LHCN-M2 (cell line): ENCODE measurements at regions not wholly inside any gene's neighbourhood (a gene's known extent, or its start where the extent isn't known, plus 50 kb on each side); places are given as distances from the start of the nearest gene placed in this dataset.

Experiments
- DNase-seq: peaks from one replicate; pipeline ENCODE4 v3.0.0-alpha.2; 2012; ENCODE audit warnings: low read depth

DNA sequence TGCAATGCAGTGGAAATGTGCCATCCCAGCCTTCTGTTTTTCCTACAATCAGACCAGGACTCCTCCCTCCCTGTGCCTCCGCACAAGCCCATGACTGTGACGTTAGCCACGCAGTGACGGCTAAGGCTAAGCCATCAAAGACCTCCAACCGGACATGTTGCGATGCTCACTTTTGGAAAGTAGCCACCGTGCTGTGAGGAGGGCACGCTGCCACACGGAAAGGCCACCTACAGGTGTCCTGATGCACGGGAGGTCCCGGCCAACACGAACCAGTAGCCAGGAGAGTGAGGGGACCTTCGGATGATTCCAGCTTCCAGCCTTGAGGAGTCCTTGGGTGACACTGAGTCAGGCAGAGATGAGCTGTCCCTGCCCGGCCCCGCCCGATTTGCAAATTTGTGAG lies 53.9 kb downstream of the FOXL1 start:
- DNase-seq, result no peak

DNA sequence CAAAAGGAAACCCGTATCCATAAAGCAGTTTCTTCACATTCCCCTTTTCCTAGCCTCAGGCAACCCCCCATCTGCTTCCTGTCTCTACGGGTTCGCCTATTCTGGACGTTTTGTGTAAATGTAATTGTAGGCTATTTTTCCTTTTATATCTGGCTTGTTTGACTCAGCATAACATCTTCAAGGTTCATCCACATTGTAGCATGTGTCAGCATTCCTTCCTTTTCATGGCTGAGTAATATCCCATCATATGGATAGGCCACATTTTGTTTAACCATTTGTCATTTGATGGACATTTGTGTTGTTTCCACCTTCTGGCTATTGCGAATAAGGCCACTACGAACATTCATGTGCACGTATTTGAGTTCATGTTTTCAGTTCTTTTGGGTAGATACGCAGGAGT lies 54.6 kb downstream of the FOXL1 start:
- no peak for DNase-seq

DNA sequence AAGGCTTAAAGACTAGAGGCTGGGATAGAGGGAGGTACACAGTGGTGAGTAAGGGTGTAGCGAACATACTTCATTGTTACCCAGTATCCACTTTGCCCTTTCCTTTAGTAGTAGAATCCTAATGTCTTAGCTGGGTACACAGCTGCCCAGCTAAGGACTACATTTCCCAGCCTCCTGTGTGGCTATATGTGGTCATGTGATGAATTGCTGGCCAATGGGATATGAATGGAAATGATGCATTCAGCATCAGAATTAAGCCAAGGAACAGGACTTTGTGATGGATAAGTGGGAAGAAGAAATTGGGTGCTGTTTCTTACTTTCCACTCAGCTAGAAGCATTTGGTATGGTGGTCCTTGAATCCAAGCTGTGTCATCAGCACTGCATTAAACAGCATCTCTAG lies 55.9 kb downstream of the FOXL1 start:
- DNase-seq, result peak; percentile 42

DNA sequence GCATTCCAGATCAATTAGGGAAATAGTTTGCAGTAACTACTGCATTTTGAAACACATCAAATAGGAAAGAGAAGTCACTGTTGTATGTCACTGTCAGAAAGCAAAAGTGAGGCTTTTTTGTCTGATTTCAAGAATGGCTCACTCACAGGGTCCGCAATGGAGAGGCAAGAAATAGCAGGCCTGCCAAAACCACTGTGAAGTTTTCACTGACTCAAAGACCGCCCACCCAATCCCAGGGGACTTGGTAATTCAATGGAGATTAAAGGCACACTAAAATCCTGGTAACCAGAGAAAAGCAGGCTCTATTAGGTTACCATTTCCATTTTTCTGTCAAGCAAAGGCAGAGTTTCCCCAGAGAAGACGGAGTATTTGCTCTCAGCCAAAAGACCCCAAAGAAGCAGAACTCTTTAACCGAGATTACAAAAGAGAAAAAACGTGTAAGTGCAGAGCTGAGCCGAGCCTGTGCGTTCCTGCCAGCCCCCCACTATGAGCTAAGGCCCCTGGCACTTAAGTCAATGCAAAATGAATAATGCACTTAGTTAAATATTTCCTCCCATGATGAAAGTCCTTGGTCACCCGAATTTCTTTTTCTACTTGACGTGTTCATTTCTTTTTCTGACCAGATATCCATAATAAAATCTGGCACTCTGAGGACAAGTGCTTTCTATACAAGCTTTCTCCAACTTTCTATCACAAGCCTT lies 57.0 kb downstream of the FOXL1 start:
- DNase-seq, result peak; percentile 27

DNA sequence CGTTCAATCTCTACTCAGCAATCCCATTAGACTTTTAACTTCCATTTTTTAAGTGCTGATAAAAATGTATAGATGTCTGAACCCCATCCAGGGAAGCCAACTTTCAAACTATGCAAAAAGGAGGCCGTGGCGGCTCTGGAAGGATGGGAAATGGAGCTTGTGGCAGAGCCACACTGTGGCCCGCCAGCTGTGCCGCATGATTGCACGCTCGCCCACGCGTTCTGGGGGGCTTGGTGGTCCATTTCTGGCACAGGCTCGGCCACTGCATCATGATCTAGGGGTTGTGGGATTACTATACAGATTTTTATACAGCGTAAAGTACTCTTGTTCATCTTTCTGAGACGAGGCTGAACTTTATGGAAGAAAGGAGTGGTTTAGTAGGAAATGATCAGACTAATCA lies 57.6 kb downstream of the FOXL1 start:
- no peak for DNase-seq

DNA sequence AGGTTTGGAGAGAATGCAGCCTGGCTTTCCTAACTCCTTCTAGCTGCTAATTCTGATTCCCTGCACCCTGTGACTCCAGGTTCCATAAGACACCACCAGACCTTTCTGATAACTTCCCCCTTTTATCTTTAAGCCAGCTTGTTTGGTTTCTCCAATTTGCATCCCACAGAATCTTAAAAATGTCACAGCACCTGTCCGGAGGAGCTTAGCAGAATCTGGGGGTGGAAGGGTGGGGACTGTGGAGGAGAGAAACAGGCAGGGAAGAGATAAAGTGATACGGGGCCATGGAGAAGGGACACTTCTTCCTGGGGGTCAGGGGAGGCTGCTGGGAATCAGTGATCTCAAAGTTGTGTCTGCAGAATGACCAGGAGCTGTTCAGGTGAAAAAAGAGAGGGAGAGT lies 59.4 kb downstream of the FOXL1 start:
- no peak for DNase-seq

DNA sequence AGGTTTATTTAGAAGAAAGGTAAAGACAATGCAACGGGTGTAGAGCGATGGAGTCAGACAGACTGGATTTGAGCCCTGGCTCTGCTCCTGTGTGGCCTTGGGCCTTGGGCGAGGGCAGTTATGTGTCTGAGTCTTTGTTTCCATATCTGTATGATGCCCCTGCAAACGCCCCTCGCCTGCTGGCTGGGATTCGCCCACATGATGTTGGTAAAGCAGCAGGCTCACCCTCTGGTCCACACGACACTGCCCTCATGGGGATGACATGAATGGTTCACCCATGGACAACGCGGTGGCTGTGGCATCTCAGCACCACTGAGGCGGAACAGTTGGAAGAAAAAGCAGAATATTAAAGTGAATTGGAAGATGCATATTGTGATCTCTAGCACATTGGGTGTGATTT lies 60.3 kb downstream of the FOXL1 start:
- no peak for DNase-seq

DNA sequence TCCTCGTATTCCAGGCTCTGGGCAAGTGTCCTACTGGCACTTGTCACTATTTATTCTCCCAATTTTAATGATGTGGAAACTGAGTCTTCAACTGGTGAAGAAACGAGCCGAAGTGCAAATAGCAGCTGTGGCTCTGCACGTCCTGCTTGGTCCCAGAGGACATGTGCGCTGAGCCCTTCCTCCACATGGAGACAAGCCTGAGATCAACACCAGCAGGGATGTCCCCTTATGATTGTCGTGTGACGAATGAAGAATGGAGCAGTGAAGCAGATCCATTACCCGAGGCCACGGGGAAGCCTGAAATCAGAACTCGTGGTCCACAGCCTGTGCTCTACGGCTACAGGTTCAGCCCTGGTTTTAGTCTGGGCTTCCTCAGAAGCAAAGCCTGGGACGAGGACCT lies 61.0 kb downstream of the FOXL1 start:
- DNase-seq, result no peak

DNA sequence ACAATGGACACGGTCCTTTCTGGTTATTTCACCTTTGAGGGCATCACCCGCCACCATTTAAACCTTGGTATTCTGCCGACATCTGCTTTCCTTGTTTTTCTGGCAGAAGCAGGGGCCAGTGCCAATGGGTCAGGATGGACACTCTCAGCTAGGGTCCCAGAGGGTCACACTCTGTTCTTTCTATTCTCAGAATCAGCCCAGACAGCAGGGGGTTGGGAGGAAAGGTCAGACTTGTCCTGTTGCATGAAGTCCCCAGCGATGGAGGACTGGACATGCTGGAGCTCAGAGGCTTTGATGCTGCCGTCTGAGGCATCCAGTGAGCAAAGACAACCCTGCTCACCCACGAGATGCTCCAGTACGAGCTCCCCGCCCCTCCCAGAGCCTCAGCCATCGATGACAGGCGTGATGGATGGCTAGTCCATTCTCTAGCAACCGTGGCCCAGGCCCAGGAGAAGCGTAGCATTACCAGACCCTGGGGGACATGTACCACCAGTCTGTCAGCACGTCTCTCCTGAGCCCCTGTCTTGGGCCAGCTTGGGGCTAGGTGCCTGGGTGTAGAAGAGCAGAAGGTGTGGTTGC lies 62.0 kb downstream of the FOXL1 start:
- DNase-seq, result no peak

DNA sequence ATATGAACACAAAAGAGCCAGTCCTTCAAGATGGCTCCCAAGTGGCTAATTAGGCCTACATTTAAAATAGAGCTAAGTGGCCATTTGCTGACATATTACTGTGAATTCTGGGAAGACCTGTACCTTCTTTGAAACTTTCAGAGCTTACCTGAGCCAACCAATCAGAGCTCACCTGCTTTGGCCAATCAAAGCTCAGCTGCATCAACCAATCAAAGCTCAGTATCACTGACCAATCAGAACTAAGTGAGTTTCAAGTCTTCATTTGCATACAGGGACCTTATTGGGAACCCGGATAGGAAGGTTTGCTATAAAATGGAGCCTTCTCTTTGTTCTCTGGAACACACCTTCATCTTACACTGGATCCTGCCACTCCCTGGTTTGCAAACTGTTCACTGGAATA lies 63.7 kb downstream of the FOXL1 start:
- no peak for DNase-seq

DNA sequence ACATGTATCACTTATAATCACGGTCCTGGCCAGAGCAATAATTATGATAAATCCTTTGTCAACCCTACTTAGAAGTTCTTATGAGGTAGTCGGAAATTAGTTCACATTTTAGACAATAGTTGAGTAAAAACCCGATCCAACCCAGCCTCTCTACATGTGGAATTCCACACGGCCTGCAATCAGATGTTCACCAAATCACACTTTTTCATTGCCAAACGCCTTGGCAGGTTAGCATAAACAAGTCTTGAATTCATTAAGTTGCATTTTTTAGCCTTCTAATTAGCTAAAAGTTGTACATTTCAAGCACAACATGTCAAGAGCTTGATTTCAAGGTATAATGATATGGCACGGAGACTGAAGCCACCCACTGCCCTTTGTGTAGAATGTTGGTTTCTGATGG lies 65.3 kb downstream of the FOXL1 start:
- no peak for DNase-seq

DNA sequence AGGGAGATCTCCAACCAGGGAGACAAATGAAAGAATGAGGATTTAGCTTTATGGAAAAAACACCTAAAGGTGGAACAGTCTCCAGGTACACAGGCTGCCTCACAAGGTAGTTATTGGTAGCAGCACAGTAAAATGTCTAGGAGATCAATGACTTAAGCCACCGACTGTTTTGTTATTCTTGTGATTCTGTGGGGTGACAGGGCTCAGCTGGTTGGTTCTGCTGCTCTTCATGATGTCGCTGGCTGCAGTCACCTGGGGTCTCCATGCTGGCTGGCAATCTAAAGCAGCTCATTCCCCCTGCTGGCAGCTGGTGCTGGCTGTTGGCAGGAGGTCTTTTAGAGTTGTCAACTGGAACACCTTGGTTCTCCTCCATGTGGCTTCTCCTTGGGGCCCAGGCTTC lies 69.2 kb downstream of the FOXL1 start:
- DNase-seq, result no peak

DNA sequence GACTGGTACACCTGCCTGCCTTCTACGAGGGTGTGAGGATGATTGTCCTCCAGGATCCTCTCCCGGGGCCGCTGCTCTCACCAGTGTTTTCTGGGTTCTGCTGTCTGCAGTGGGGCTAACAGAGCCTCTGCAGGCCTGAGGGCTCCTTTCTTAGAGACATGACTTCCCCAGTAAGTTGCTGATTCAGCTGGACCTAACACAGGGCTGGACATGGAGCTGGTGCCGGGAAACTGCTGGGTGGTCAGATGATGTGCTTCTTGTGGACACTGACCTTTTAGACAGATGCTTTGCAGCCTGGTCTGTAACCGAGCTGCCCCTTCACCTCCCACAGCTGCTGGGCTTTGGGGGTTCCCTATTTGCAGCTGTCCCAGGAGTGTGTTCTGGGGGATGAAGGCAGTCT lies 71.5 kb downstream of the FOXL1 start:
- no peak for DNase-seq

DNA sequence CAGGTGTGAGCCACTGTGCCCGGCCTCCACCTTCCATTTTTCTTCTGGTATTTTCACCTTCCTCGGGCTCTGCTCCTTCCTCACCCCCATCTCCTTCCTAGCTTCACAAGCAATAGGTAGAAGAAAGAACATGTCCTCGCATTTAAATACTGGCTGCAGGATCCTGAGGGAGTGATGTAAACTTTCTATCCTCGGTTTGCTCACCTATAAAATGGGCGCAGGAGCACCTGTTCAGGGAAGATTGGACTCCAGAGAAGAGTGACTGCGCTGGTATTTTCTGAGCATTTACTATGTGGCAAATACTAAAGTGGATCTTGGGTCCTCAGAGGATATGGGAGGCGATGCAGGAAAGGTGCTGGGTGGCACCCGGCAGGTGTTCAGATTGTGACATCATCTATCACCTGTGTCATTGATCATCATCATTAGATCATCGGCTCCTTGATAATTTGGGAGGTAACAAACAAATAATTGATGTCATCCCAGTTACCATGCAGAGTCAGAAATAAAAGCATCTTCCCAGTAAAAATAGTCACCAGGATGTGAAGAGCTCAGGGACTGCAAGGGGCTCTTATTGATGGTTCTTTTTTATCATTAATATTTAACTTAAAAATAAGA lies 72.8 kb downstream of the FOXL1 start:
- no peak for DNase-seq

DNA sequence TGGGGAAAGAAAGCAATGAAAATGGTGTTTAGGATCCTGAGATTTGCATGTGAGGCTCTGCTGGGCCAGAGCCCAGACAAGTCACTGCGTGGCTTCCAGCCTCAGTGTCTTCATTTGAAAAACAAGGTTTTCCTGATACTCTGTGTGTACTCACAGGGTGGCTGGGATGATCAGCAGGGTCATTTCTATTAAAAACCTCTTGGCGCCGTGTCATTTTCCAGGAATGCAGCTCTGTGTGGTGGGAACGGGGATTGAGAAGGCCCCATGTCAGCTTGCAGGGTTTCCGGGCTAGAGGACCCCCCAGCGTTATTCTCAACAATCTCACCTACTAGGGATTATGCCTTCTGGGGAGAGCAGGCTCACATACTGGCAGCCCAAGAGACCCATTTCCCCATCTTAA lies 73.5 kb downstream of the FOXL1 start:
- no peak for DNase-seq

DNA sequence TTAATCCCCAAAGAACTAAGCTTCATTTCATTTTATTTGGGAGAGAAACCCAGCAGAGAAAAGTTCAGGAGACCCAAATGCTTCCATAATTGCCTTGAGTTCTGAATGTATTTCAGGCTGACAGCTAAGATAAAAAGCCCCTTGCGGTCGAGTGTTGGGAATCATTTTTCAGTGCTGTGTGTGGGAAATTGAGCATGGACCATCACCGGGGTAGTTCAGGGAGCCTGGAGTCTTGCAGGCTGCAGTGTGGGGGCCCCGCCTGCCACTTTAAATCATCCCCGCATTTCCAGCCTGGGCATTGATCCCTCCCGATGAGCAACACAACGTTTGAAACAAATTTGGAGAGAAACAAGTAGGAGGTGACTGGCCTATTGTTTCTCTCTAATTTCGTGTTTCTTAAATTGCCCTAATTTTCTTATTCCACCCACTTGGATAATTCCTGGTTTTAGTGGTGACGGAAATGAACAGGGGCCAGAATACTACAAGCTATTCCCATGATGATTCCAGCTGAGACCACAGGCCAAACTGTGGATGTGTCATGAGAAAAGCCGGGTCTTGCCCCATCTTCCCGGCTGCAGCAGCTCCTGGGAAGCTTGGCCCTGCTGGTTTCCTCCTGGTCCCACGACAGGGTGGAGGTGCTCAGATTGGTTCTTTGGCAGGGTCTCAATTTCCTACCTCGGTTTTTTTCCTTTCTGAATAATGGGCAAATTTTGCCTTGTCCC lies 75.1 kb downstream of the FOXL1 start:
- DNase-seq, result peak; percentile 65

DNA sequence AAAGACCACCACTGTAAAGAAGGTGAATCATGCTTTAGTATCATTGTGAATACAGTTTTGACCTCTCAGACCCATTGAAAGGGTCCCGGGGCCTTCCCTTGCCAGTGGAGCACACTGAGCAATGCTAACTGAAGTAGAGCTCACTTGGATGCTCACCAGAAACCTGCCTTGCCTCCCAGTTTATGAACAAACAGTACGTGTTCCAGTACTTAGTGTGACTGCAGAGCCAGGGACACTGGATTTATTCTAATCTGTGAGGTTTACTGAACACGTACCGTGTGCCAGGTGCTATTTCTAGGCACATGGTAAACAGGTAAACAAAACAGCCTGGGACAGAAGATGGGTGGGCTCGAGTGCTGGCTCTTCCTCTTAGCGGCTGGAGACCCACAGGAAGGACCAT lies 79.6 kb downstream of the FOXL1 start:
- no peak for DNase-seq

DNA sequence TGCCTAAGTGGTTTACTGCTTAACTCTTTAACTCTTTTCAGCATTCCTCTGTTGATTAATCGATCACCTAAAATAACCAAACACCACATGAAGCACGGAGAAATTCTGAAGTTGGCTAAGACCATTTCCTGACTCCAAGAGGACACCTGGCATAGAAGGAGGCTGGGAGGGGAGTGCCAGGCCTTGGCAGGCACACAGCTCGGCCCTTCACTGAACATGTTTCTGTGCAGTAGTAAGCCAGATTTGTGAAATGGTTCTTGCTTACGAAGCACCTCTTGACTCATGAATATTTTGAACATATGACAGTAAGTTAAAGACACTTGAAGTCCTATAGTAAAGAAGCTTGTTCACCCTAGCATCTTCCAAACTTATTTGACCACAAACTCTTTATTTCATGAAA lies 82.3 kb downstream of the FOXL1 start:
- no peak for DNase-seq

DNA sequence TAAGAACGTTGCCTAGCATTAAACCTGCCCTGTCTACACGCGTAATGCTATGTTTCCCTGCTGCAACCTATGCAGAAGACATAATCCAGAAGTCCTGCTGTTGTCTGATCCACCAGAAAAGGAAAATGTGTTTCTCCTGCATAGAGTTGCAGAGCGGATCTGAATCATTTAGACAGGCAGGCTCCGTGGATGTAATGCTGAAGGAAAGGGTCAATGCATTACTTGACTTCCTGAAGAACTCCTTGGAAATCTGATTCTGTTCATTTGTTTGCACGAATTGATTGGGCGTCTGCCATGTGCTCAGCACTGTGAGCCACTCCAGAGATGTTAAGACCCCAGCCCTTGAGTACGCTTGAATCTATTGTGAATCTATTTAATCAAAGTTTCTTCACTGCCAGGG lies 83.4 kb downstream of the FOXL1 start:
- no peak for DNase-seq

DNA sequence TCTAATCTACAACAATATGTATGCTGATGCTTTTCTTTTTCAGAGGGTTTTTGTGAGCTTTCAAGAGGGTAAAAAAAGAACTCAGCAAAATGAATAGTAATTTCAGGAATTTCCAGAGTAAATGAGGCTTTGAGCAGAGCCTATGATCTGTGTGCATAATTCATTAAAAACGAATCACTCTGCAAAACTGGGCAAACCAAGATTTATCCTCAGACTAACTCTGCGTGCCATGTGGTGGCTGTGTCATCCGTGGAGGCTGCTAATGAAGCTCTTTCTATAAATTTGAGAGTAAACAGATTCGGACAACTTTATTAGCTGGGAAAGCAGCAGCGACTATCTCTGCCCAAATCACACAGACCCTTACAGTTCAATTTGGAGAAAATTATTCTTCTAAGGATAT lies 83.8 kb downstream of the FOXL1 start:
- no peak for DNase-seq

DNA sequence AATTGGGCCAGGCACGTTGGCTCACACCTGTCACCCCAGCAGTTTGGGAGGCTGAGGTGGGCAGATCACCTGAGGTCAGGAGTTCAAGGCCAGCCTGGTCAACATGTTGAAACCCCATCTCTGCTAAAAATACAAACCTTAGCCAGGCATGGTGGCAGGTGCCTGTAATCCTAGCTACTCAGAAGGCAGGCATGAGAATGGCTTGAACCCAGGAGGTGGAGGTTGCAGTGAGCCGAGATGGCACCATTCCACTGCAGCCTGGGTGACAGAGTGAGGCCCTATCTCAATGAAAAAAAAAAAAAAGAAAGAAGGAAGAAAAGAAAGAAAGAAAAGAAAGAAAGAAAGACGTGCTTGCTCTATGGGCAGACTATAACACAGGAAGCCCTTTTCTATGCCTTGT lies 84.4 kb downstream of the FOXL1 start:
- DNase-seq, result no peak

DNA sequence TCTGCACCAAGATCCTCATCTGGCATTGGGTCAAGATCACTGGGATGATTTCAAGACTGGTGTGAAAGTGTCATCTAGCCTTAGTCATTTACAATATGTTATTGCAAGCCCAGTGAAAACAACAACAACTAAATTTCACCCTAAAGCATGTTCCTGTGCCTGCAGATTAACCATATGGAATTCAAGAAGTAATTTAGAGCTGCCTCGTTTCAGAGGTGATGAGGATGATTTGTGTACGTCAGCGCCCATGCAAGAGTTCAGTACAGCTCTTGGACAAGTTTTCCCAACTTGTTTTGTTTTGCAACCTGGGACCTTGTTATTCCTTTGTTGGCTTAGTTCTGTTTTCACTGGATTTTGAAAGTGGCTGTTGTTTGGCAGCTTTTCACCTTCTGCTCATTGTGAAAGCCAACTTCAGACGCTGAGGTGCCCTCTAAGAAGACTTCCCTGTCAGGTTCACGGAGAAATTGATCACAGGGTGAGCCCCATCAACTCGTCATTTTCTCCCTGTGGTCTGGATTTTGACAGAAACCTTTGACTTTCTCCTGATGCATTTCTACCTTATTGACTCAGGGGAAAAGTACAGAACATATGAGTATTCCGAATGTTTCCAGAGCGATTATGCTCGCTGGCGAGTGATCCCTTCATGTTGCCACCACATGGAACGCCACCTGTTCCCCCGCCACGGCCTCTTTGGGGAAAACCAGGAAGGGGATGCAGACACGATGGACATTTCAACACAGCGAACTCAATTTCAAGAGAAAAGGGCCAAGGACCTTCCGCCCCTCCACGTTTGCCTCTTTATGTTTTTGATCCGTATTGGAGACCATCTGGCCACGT lies 85.6 kb downstream of the FOXL1 start:
- peak; percentile 76 for DNase-seq
